ENCODE measurements at regions not wholly inside any gene's neighbourhood (a gene's known extent, or its start where the extent isn't known, plus 50 kb on each side); places are given as distances from the start of the nearest gene placed in this dataset.

DNA sequence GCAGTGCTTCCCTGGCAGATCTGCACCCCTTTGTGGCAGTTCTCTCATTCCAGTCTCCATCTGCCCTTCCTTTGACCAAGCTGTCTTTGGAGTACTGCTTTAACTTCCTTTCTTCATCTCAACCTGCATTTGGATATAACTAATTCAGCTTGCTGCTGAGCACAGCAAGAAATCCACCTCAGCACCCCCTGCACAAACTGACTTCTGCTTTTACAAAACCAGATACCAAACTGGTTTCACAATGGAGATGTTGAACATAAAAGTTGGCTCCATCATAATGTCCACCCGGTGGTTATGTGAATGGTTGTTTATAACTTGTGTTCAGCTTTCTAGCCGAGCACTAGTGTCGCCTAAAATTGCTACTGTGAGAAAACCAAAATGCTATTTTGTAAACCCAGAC lies 341.1 kb upstream of the SEMA6D start:
- intact Hi-C loops (cut with DNase I; ENCODE audit: low total_unique reads): no loop called here
- H3K4me3 ChIP-seq (ENCODE audit: low read depth, poor library complexity, severe bottlenecking): no peak overlapping the region
- 84 to 92% methylated on average over 3 of the region's 3 CpGs for WGBS, 2 donors
- TF ChIP-seq, protein P1, sequence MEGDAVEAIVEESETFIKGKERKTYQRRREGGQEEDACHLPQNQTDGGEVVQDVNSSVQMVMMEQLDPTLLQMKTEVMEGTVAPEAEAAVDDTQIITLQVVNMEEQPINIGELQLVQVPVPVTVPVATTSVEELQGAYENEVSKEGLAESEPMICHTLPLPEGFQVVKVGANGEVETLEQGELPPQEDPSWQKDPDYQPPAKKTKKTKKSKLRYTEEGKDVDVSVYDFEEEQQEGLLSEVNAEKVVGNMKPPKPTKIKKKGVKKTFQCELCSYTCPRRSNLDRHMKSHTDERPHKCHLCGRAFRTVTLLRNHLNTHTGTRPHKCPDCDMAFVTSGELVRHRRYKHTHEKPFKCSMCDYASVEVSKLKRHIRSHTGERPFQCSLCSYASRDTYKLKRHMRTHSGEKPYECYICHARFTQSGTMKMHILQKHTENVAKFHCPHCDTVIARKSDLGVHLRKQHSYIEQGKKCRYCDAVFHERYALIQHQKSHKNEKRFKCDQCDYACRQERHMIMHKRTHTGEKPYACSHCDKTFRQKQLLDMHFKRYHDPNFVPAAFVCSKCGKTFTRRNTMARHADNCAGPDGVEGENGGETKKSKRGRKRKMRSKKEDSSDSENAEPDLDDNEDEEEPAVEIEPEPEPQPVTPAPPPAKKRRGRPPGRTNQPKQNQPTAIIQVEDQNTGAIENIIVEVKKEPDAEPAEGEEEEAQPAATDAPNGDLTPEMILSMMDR (IDR thresholded peaks at IDR 0.05): no peak
- no peak for TF ChIP-seq POLR2A (IDR thresholded peaks at IDR 0.05)
- no peak for DNase-seq (ENCODE audit: low spot score in 2 of 2)

DNA sequence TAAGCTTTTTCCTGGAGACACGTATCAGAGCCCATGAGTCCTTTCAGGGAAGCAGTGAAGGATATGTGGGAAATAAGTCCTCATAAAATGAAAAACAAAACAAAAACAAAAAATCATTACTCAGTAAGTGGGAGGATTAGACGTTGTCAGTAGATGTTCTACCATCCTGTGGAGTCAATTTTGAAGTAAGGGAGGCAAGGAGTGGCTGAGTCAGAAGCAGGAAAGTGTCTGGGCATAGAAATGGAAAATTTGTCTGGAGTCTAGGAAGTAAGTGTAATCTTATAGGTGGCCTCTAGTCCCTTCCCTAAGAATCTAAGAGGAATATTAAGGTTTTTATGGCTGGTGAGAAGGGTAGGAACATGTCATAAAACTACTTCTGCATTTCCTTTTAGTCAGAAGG lies 339.8 kb upstream of the SEMA6D start:
- no peak for DNase-seq (ENCODE audit: low spot score in 2 of 2)

DNA sequence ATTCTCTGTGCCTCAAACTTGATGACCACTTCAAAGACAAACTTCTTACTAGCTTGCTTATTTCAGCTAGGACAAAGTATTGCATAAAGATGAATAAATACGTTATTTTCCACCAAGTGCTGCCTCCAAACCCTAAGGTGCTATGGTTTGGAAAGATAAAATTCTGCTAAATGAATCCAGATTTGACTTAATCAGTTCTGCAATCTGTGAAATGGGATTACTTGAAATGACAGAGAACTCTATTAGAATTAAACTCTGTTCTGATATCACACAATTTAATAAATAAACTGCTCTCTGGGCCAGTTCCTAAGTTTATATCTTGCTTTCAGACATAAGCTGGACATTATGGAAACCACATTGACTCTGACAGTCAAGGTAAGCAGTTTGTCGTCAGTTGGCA lies 338.8 kb upstream of the SEMA6D start:
- no peak overlapping the region for H3K4me3 ChIP-seq (ENCODE audit: low read depth, poor library complexity, severe bottlenecking)
- WGBS, 2 donors: 38 to 98% methylated on average over 2 of the region's 2 CpGs
- TF ChIP-seq POLR2A (IDR thresholded peaks at IDR 0.05): no peak
- TF ChIP-seq, protein P1 (IDR thresholded peaks at IDR 0.05): no peak
- intact Hi-C loops (cut with DNase I; ENCODE audit: low total_unique reads): no loop called here
- DNase-seq (ENCODE audit: low spot score in 2 of 2): no peak

More for the DNA sequence above, 339.8 kb upstream of the SEMA6D start:
- H3K4me3 ChIP-seq (ENCODE audit: low read depth, poor library complexity, severe bottlenecking): no peak overlapping the region
- WGBS, 2 donors: 46 to 60% methylated on average over 2 of the region's 2 CpGs
- intact Hi-C loops (cut with DNase I; ENCODE audit: low total_unique reads): no loop called here
- no peak for TF ChIP-seq POLR2A (IDR thresholded peaks at IDR 0.05)
- TF ChIP-seq, protein P1 (IDR thresholded peaks at IDR 0.05): no peak

DNA sequence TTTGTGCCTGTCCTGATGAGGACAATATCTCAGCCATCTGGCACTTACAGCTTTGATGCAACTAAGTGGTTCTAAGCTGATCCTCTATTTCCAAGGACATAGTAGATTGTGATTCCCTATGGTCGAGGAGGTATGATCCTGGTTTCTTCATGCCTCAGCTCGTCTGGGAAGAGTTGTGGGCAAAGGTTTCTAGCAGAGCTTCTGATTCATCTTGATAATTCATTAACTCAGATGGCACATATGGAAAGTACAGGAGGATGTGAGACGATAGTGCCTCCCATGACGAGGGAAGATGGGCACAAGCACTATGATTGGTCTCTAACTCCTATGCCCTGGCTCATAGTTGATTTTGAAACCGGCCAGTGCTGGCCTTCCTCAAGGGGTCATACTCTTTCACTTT lies 334.2 kb upstream of the SEMA6D start:
- H3K4me3 ChIP-seq (ENCODE audit: low read depth, poor library complexity, severe bottlenecking): no peak overlapping the region
- no peak for DNase-seq (ENCODE audit: low spot score in 2 of 2)
- TF ChIP-seq POLR2A (IDR thresholded peaks at IDR 0.05): no peak
- 83 to 86% methylated on average over 5 of the region's 5 CpGs for WGBS, 2 donors
- intact Hi-C loops (cut with DNase I; ENCODE audit: low total_unique reads): no loop called here

DNA sequence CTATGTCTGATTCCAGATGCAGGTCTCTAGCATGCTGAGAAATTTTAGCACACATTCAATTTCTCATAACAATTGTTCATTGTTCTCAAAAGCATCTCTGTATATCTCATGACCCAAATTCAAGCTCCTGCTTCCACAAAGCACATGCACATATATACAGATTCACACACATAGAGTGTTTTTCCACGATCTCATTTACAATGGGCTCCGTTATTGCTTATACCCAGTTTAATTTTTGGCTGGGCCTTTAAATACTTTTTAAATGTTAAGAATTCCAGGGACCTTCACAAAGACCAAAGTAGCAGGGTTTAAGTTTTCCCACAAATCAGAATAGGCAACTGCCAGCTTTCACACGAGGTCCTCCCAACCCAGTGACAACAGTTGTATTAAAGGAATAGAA lies 333.5 kb upstream of the SEMA6D start:
- no peak overlapping the region for H3K4me3 ChIP-seq (ENCODE audit: low read depth, poor library complexity, severe bottlenecking)
- intact Hi-C loops (cut with DNase I; ENCODE audit: low total_unique reads): no loop called here
- TF ChIP-seq, protein P1 (IDR thresholded peaks at IDR 0.05): no peak
- no peak for TF ChIP-seq POLR2A (IDR thresholded peaks at IDR 0.05)
- no peak for DNase-seq (ENCODE audit: low spot score in 2 of 2)
- 73 to 75% methylated on average over 3 of the region's 3 CpGs for WGBS, 2 donors

DNA sequence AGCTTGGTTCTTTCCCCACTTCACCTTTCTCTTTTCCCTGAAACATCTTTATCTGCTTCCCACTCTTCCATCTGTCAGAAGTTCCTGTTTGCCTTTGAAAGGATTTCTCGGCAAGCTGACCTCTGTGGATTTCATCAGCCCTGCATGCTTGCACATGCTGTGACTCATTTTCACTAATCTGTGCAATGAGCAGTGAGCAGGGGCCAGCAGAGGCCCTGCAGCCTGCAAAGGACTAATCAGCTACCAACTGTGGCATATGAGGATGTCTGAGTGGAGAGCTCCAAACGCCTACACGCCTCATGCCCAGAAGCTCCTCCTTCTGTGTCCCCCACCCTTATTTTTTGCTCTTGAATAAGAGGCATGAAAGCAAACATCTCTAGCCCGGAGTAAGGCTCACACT lies 333.0 kb upstream of the SEMA6D start:
- TF ChIP-seq, protein P1 (IDR thresholded peaks at IDR 0.05): no peak
- no peak for TF ChIP-seq POLR2A (IDR thresholded peaks at IDR 0.05)
- no peak for DNase-seq (ENCODE audit: low spot score in 2 of 2)
- no peak overlapping the region for H3K4me3 ChIP-seq (ENCODE audit: low read depth, poor library complexity, severe bottlenecking)
- WGBS, 2 donors: 47 to 49% methylated on average over 4 of the region's 4 CpGs
- intact Hi-C loops (cut with DNase I; ENCODE audit: low total_unique reads): no loop called here

Data from lower leg skin (tissue), 4 donors.